Inflammatory macrophage treated with lipopolysaccharide for 4 hours (primary cell): ENCODE measurements at regions not wholly inside any gene's neighbourhood (a gene's known extent, or its start where the extent isn't known, plus 50 kb on each side); places are given as distances from the start of the nearest gene placed in this dataset.
"Not testable (repeated sequence)": the region's sequence is repeated elsewhere in the genome, so short reads cannot be mapped to it uniquely, and the experiment has no call there.

Experiments
- DNase-seq: peaks from one replicate; pipeline ENCODE4 v3.0.0-alpha.2; 2020

GRCh38 chr18:65279668-65280305 lies 471.0 kb upstream of the CDH7 start:
- DNase-seq, result no peak

GRCh38 chr18:65278939-65279667 lies 471.7 kb upstream of the CDH7 start:
- DNase-seq, result no peak

- DNase-seq, result no peak
These were observed 481.4 kb upstream of the CDH7 start for GRCh38 chr18:65269375-65269774.

- DNase-seq, result no peak
These were observed 485.1 kb upstream of the CDH7 start for GRCh38 chr18:65265761-65266160.

GRCh38 chr18:65260030-65260429 lies 490.8 kb upstream of the CDH7 start:
- DNase-seq, result no peak

GRCh38 chr18:65259403-65259802 lies 491.4 kb upstream of the CDH7 start:
- no peak for DNase-seq

GRCh38 chr18:65257149-65257548 lies 493.7 kb upstream of the CDH7 start:
- no peak for DNase-seq

- no peak for DNase-seq
These were observed 495.4 kb upstream of the CDH7 start for GRCh38 chr18:65255417-65255816.

GRCh38 chr18:65239787-65240186 lies 511.0 kb upstream of the CDH7 start:
- no peak for DNase-seq

- no peak for DNase-seq
These were observed 514.7 kb upstream of the CDH7 start for GRCh38 chr18:65235966-65236624.

GRCh38 chr18:65230311-65230710 lies 520.5 kb upstream of the CDH7 start:
- no peak for DNase-seq

- DNase-seq, result no peak
These were observed 522.8 kb upstream of the CDH7 start for GRCh38 chr18:65227970-65228369.

GRCh38 chr18:65221736-65222135 lies 529.1 kb upstream of the CDH7 start:
- no peak for DNase-seq

- no peak for DNase-seq
These were observed 529.7 kb upstream of the CDH7 start for GRCh38 chr18:65221115-65221514.

GRCh38 chr18:65215865-65216466 lies 534.8 kb upstream of the CDH7 start:
- no peak for DNase-seq

GRCh38 chr18:65214456-65214855 lies 536.4 kb upstream of the CDH7 start:
- DNase-seq, result no peak

GRCh38 chr18:65206551-65207260 lies 544.1 kb upstream of the CDH7 start:
- DNase-seq, result no peak

- no peak for DNase-seq
These were observed 548.7 kb upstream of the CDH7 start for GRCh38 chr18:65202091-65202490.

GRCh38 chr18:65175681-65176080 lies 575.1 kb upstream of the CDH7 start:
- no peak for DNase-seq

GRCh38 chr18:65162086-65162485 lies 588.7 kb upstream of the CDH7 start:
- not testable (repeated sequence) for DNase-seq

GRCh38 chr18:65146482-65147021 lies 604.3 kb upstream of the CDH7 start:
- DNase-seq, result no peak

GRCh38 chr18:65145312-65145711 lies 605.5 kb upstream of the CDH7 start:
- no peak for DNase-seq

GRCh38 chr18:65133610-65134009 lies 617.2 kb upstream of the CDH7 start:
- DNase-seq, result no peak
